ENCODE measurements at regions not wholly inside any gene's neighbourhood (a gene's known extent, or its start where the extent isn't known, plus 50 kb on each side); places are given as distances from the start of the nearest gene placed in this dataset.

GRCh38 chr4:183011213-183011907, 87.7 kb upstream of the WWC2 start:
- TF ChIP-seq, protein P1, sequence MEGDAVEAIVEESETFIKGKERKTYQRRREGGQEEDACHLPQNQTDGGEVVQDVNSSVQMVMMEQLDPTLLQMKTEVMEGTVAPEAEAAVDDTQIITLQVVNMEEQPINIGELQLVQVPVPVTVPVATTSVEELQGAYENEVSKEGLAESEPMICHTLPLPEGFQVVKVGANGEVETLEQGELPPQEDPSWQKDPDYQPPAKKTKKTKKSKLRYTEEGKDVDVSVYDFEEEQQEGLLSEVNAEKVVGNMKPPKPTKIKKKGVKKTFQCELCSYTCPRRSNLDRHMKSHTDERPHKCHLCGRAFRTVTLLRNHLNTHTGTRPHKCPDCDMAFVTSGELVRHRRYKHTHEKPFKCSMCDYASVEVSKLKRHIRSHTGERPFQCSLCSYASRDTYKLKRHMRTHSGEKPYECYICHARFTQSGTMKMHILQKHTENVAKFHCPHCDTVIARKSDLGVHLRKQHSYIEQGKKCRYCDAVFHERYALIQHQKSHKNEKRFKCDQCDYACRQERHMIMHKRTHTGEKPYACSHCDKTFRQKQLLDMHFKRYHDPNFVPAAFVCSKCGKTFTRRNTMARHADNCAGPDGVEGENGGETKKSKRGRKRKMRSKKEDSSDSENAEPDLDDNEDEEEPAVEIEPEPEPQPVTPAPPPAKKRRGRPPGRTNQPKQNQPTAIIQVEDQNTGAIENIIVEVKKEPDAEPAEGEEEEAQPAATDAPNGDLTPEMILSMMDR (IDR thresholded peaks at IDR 0.05), result no peak
- no peak for TF ChIP-seq POLR2A (IDR thresholded peaks at IDR 0.05)

Measured in vagina (tissue), 2 donors.